ENCODE measurements at regions not wholly inside any gene's neighbourhood (a gene's known extent, or its start where the extent isn't known, plus 50 kb on each side); places are given as distances from the start of the nearest gene placed in this dataset.
A peak's percentile ranks its signal among the peaks of the same experiment; 100 is the strongest.

DNA sequence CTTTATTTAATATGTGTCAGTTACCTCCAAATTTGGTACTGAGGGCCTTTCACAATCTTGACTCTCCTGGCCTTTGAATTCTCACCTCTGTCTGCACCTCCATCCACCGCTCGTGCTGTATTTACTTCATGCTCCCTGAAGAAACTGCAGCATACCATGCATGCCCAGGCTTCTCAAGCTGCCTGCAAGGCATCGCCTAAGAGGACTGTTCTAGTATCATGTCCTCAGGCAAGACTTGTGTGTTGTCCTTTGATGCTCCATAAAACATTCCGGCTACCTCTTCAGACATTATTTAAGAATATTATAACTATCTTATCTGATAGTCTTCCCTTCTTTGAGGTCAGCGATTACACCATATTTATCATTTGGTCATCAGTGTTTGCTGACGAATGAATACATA, 682.5 kb downstream of the NR2F2 start (continued):
- TF ChIP-seq, protein P1, sequence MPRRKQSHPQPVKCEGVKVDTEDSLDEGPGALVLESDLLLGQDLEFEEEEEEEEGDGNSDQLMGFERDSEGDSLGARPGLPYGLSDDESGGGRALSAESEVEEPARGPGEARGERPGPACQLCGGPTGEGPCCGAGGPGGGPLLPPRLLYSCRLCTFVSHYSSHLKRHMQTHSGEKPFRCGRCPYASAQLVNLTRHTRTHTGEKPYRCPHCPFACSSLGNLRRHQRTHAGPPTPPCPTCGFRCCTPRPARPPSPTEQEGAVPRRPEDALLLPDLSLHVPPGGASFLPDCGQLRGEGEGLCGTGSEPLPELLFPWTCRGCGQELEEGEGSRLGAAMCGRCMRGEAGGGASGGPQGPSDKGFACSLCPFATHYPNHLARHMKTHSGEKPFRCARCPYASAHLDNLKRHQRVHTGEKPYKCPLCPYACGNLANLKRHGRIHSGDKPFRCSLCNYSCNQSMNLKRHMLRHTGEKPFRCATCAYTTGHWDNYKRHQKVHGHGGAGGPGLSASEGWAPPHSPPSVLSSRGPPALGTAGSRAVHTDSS (tag by site-specific recombination; IDR thresholded peaks at IDR 0.05): no peak
- no peak for TF ChIP-seq ZNF140 (tag by site-specific recombination; IDR thresholded peaks at IDR 0.05)
- TF ChIP-seq ZNF10 (tag by site-specific recombination; IDR thresholded peaks at IDR 0.05): no peak
- no peak for TF ChIP-seq ZSCAN23 (tag by site-specific recombination; IDR thresholded peaks at IDR 0.05)
- TF ChIP-seq MZF1 (tag by site-specific recombination; IDR thresholded peaks at IDR 0.05; ENCODE audit: borderline replicate concordance): no peak
- TF ChIP-seq, protein P2, sequence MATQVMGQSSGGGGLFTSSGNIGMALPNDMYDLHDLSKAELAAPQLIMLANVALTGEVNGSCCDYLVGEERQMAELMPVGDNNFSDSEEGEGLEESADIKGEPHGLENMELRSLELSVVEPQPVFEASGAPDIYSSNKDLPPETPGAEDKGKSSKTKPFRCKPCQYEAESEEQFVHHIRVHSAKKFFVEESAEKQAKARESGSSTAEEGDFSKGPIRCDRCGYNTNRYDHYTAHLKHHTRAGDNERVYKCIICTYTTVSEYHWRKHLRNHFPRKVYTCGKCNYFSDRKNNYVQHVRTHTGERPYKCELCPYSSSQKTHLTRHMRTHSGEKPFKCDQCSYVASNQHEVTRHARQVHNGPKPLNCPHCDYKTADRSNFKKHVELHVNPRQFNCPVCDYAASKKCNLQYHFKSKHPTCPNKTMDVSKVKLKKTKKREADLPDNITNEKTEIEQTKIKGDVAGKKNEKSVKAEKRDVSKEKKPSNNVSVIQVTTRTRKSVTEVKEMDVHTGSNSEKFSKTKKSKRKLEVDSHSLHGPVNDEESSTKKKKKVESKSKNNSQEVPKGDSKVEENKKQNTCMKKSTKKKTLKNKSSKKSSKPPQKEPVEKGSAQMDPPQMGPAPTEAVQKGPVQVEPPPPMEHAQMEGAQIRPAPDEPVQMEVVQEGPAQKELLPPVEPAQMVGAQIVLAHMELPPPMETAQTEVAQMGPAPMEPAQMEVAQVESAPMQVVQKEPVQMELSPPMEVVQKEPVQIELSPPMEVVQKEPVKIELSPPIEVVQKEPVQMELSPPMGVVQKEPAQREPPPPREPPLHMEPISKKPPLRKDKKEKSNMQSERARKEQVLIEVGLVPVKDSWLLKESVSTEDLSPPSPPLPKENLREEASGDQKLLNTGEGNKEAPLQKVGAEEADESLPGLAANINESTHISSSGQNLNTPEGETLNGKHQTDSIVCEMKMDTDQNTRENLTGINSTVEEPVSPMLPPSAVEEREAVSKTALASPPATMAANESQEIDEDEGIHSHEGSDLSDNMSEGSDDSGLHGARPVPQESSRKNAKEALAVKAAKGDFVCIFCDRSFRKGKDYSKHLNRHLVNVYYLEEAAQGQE (tag by site-specific recombination; IDR thresholded peaks at IDR 0.05): no peak
- TF ChIP-seq ZNF146 (tag by site-specific recombination; IDR thresholded peaks at IDR 0.05): no peak
- TF ChIP-seq ZFHX2 (tag by site-specific recombination; conservative IDR thresholded peaks at IDR 0.05): no peak
- TF ChIP-seq ZIC2 (tag by site-specific recombination; IDR thresholded peaks at IDR 0.05): no peak
- TF ChIP-seq, protein P3, sequence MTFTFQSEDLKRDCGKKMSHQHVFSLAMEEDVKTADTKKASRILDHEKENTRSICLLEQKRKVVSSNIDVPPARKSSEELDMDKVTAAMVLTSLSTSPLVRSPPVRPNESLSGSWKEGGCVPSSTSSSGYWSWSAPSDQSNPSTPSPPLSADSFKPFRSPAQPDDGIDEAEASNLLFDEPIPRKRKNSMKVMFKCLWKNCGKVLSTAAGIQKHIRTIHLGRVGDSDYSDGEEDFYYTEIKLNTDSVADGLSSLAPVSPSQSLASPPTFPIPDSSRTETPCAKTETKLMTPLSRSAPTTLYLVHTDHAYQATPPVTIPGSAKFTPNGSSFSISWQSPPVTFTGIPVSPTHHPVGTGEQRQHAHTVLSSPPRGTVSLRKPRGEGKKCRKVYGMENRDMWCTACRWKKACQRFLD (tag by site-specific recombination; IDR thresholded peaks at IDR 0.05): no peak

DNA sequence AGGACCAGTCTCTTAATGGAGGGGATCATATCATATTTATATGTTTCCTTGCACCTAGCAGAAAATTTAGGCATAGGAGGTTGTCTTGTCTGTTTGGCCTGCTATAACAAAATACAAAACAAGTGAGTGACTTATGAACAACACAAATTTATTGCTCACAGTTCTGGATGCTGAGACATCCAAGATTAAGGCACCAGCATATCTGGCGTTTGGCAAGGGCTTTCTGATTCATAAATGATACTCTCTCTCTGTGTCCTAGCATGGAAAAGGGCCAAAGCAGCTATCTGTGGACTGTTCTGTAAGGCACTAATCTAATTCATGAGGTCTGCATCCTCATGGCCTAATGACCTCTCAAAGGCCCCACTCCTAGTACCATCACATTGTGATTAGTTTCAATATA, 683.0 kb downstream of the NR2F2 start:
- H3K9me3 ChIP-seq (ENCODE audit: control insufficient read depth, insufficient read depth, low read depth, low read length): 0 out of 2 replicates have a peak, but pooled peaks cover 2% of the 10 kb centered on the region
- CTCF ChIA-PET: no interaction called here
- H3K36me3 ChIP-seq (ENCODE audit: control insufficient read depth in 2 of 2, insufficient read depth in 1 of 2, low read length in 2 of 2): no peaks in the 10 kb centered on the region
- no peak for TF ChIP-seq ZNF76 (tag by site-specific recombination; IDR thresholded peaks at IDR 0.05; ENCODE audit: borderline replicate concordance, low read depth)
- TF ChIP-seq, protein P4, sequence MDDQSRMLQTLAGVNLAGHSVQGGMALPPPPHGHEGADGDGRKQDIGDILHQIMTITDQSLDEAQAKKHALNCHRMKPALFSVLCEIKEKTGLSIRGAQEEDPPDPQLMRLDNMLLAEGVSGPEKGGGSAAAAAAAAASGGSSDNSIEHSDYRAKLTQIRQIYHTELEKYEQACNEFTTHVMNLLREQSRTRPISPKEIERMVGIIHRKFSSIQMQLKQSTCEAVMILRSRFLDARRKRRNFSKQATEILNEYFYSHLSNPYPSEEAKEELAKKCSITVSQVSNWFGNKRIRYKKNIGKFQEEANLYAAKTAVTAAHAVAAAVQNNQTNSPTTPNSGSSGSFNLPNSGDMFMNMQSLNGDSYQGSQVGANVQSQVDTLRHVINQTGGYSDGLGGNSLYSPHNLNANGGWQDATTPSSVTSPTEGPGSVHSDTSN (CRISPR knock-in tag; IDR thresholded peaks at IDR 0.05): no peak
- TF ChIP-seq ZFP69B (tag by site-specific recombination; IDR thresholded peaks at IDR 0.05): no peak
- no peak overlapping the region for H3K27ac ChIP-seq (ENCODE audit: extremely low read depth, low read depth, low read length)
- peaks cover 6% of the 10 kb centered on the region; the same call in 1 of the 2 replicates for H3K4me1 ChIP-seq (ENCODE audit: control insufficient read depth, insufficient read depth, low read length)
- no peak overlapping the region for H3K4me3 ChIP-seq (ENCODE audit: low read depth, low read length)
- POLR2A ChIA-PET: no interaction called here

DNA sequence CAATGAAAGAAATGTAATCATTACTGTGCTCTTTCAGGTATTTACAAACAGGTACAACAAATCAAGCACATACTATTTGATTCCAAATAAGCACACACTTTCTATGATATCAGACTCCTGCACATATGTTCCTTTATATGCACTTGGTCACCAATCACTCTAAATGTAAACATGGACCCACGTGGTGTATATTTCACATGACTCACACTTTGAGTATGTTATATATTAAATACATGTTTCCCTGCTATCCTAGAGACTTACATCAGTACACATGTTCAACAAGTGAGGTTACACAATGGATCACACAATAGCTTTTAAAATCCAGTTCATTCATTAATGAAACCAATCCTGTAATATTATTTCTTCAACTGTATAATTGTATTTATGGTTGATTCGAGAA, 683.5 kb downstream of the NR2F2 start:
- ChIA-PET CTCF (no interaction called here), POLR2A (no interaction called here)
- H3K4me3 ChIP-seq (ENCODE audit: low read depth, low read length): no peak overlapping the region
- no peak overlapping the region for H3K27ac ChIP-seq (ENCODE audit: extremely low read depth, low read depth, low read length)
- H3K9me3 ChIP-seq (ENCODE audit: control insufficient read depth, insufficient read depth, low read depth, low read length): 0 out of 2 replicates have a peak, but pooled peaks cover 2% of the 10 kb centered on the region
- TF ChIP-seq ZSCAN23 (tag by site-specific recombination; IDR thresholded peaks at IDR 0.05) (no peak), SCRT2 (tag by site-specific recombination; IDR thresholded peaks at IDR 0.05) (peak; percentile 29; the same call in 1 of the 2 replicates)
- peaks cover 6% of the 10 kb centered on the region; the same call in 1 of the 2 replicates for H3K4me1 ChIP-seq (ENCODE audit: control insufficient read depth, insufficient read depth, low read length)
- H3K36me3 ChIP-seq (ENCODE audit: control insufficient read depth in 2 of 2, insufficient read depth in 1 of 2, low read length in 2 of 2): no peaks in the 10 kb centered on the region

Measured in HEK293 (cell line).